ENCODE measurements at regions not wholly inside any gene's neighbourhood (a gene's known extent, or its start where the extent isn't known, plus 50 kb on each side); places are given as distances from the start of the nearest gene placed in this dataset.

DNA sequence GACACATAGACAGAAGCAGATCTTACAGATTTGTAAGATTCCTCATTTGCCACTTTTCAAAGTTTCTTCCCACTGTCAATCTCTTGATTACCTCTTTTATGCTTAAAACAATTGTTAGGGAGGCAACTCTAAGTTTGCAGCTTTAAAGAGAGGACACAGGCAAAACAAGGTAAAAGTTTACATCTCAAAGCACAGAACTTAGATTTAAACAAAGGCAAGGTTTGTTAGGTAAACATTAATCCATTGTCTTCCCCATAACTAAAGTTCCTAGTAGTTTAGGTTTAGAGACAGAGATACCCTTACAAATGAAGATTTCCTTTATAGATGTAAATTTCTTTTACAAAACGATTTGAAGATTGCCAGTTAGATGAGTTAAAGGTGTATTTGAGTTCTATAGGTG, 176.9 kb downstream of the AASDH start:
- intact Hi-C loops (cut with DNase I) = no loop called here
- DNase-seq = no peak
- no peak overlapping the region for H3K27ac ChIP-seq
- H3K4me1 ChIP-seq (ENCODE audit: insufficient read depth) = no peaks in the 10 kb centered on the region
- peaks cover 0 to 3% of the 10 kb centered on the region in 2 donors for H3K9me3 ChIP-seq
- WGBS, 3 donors = 60 to 65% (median 63%) methylated on average over 1 of the region's 1 CpG
- H3K36me3 ChIP-seq = no peaks in the 10 kb centered on the region
- H3K4me3 ChIP-seq = no peak overlapping the region
- TF ChIP-seq, protein P1, sequence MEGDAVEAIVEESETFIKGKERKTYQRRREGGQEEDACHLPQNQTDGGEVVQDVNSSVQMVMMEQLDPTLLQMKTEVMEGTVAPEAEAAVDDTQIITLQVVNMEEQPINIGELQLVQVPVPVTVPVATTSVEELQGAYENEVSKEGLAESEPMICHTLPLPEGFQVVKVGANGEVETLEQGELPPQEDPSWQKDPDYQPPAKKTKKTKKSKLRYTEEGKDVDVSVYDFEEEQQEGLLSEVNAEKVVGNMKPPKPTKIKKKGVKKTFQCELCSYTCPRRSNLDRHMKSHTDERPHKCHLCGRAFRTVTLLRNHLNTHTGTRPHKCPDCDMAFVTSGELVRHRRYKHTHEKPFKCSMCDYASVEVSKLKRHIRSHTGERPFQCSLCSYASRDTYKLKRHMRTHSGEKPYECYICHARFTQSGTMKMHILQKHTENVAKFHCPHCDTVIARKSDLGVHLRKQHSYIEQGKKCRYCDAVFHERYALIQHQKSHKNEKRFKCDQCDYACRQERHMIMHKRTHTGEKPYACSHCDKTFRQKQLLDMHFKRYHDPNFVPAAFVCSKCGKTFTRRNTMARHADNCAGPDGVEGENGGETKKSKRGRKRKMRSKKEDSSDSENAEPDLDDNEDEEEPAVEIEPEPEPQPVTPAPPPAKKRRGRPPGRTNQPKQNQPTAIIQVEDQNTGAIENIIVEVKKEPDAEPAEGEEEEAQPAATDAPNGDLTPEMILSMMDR (IDR thresholded peaks at IDR 0.05) = no peak
- TF ChIP-seq EP300 (IDR thresholded peaks at IDR 0.05) (no peak), POLR2A (IDR thresholded peaks at IDR 0.05) (no peak)
- H3K27me3 ChIP-seq = no peaks in the 10 kb centered on the region

DNA sequence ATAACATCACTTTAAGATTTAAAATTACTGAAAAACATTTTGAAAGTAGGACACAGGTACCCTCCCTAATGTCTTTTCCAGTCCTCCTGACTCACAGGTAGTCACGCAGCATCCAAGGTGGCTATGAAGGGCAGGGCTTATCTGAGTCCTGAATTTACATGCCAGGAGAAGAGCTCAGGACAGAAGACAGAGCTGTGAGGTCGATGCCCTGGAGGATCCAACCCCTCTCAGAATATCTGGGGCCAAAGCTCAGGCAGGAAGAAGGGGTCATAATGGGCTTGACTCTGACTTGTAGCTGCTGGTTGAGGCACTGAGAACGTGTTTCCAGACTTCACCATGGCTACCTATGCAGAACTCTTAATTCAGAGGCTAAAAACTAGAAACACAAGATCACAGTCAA, 177.5 kb downstream of the AASDH start:
- H3K27me3 ChIP-seq = no peaks in the 10 kb centered on the region
- intact Hi-C loops (cut with DNase I) = no loop called here
- DNase-seq = no peak
- no peak overlapping the region for H3K27ac ChIP-seq
- WGBS, 3 donors = 87 to 91% (median 89%) methylated on average over 3 of the region's 3 CpGs
- H3K36me3 ChIP-seq = no peaks in the 10 kb centered on the region
- TF ChIP-seq, protein P1 (IDR thresholded peaks at IDR 0.05) = no peak
- TF ChIP-seq POLR2A (IDR thresholded peaks at IDR 0.05) (no peak), EP300 (IDR thresholded peaks at IDR 0.05) (no peak)
- no peak overlapping the region for H3K4me3 ChIP-seq
- no peaks in the 10 kb centered on the region for H3K4me1 ChIP-seq (ENCODE audit: insufficient read depth)
- H3K9me3 ChIP-seq = peaks cover 0 to 3% of the 10 kb centered on the region in 2 donors

GRCh38 chr4:56208103-56208502, 179.2 kb downstream of the AASDH start:
- no peak overlapping the region for H3K4me3 ChIP-seq
- peaks cover 0 to 3% of the 10 kb centered on the region in 2 donors for H3K9me3 ChIP-seq
- TF ChIP-seq, protein P1 (IDR thresholded peaks at IDR 0.05) = no peak
- H3K27ac ChIP-seq = no peak overlapping the region
- WGBS, 3 donors = 0 to 48% (median 47%) methylated on average over 1 of the region's 1 CpG
- intact Hi-C loops (cut with DNase I) = no loop called here
- H3K36me3 ChIP-seq = no peaks in the 10 kb centered on the region
- H3K27me3 ChIP-seq = no peaks in the 10 kb centered on the region
- no peak for DNase-seq
- no peaks in the 10 kb centered on the region for H3K4me1 ChIP-seq (ENCODE audit: insufficient read depth)

- WGBS, 3 donors = 86 to 92% (median 87%) methylated on average over 4 of the region's 4 CpGs
- Histone ChIP-seq H3K4me3 (no peak overlapping the region), H3K27ac (no peak overlapping the region), H3K4me1 (ENCODE audit: insufficient read depth) (no peaks in the 10 kb centered on the region), H3K9me3 (peaks cover 0 to 2% of the 10 kb centered on the region in 2 donors), H3K27me3 (no peaks in the 10 kb centered on the region), H3K36me3 (no peaks in the 10 kb centered on the region)
- intact Hi-C loops (cut with DNase I) = no loop called here
- TF ChIP-seq POLR2A (IDR thresholded peaks at IDR 0.05) (no peak), EP300 (IDR thresholded peaks at IDR 0.05) (no peak)
- TF ChIP-seq, protein P1 (IDR thresholded peaks at IDR 0.05) = no peak
- DNase-seq = no peak
Measured at GRCh38 chr4:56206258-56206657, 181.0 kb downstream of the AASDH start.

- intact Hi-C loops (cut with DNase I) = no loop called here
- TF ChIP-seq POLR2A (IDR thresholded peaks at IDR 0.05) = no peak
- no peak for TF ChIP-seq EP300 (IDR thresholded peaks at IDR 0.05)
- TF ChIP-seq, protein P1 (IDR thresholded peaks at IDR 0.05) = no peak
- no peaks in the 10 kb centered on the region for H3K9me3 ChIP-seq
- no peak overlapping the region for H3K4me3 ChIP-seq
- no peaks in the 10 kb centered on the region for H3K4me1 ChIP-seq (ENCODE audit: insufficient read depth)
- WGBS, 3 donors = 86 to 100% (median 87%) methylated on average over 1 of the region's 1 CpG
- H3K27ac ChIP-seq = no peak overlapping the region
- H3K36me3 ChIP-seq = no peaks in the 10 kb centered on the region
- no peaks in the 10 kb centered on the region for H3K27me3 ChIP-seq
- no peak for DNase-seq
Measured at GRCh38 chr4:56200275-56200674, 187.0 kb downstream of the AASDH start.
